ENCODE measurements at regions not wholly inside any gene's neighbourhood (a gene's known extent, or its start where the extent isn't known, plus 50 kb on each side); places are given as distances from the start of the nearest gene placed in this dataset.

- H3K36me3 Mint-ChIP-seq (ENCODE audit: low read depth, unreplicated experiment), result no peaks in the 10 kb centered on the region
- no peak overlapping the region for H3K27ac Mint-ChIP-seq (ENCODE audit: unreplicated experiment)
- TF ChIP-seq, protein P1, sequence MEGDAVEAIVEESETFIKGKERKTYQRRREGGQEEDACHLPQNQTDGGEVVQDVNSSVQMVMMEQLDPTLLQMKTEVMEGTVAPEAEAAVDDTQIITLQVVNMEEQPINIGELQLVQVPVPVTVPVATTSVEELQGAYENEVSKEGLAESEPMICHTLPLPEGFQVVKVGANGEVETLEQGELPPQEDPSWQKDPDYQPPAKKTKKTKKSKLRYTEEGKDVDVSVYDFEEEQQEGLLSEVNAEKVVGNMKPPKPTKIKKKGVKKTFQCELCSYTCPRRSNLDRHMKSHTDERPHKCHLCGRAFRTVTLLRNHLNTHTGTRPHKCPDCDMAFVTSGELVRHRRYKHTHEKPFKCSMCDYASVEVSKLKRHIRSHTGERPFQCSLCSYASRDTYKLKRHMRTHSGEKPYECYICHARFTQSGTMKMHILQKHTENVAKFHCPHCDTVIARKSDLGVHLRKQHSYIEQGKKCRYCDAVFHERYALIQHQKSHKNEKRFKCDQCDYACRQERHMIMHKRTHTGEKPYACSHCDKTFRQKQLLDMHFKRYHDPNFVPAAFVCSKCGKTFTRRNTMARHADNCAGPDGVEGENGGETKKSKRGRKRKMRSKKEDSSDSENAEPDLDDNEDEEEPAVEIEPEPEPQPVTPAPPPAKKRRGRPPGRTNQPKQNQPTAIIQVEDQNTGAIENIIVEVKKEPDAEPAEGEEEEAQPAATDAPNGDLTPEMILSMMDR (IDR thresholded peaks at IDR 0.05; ENCODE audit: unreplicated experiment), result no peak
- H3K27me3 Mint-ChIP-seq (ENCODE audit: unreplicated experiment), result no peaks in the 10 kb centered on the region
- no peak for DNase-seq (ENCODE audit: low spot score)
- H3K4me1 Mint-ChIP-seq (ENCODE audit: unreplicated experiment), result no peaks in the 10 kb centered on the region
- no peak overlapping the region for H3K4me3 Mint-ChIP-seq (ENCODE audit: unreplicated experiment)
- no peaks in the 10 kb centered on the region for H3K9me3 Mint-ChIP-seq (ENCODE audit: unreplicated experiment)
Observed at GRCh38 chr10:8962249-8962648, 907.8 kb downstream of the GATA3 start.

- Mint-ChIP-seq H3K27ac (ENCODE audit: unreplicated experiment) (no peak overlapping the region), H3K36me3 (ENCODE audit: low read depth, unreplicated experiment) (no peaks in the 10 kb centered on the region), H3K27me3 (ENCODE audit: unreplicated experiment) (no peaks in the 10 kb centered on the region), H3K4me3 (ENCODE audit: unreplicated experiment) (no peak overlapping the region), H3K4me1 (ENCODE audit: unreplicated experiment) (no peaks in the 10 kb centered on the region), H3K9me3 (ENCODE audit: unreplicated experiment) (no peaks in the 10 kb centered on the region)
- TF ChIP-seq, protein P1 (IDR thresholded peaks at IDR 0.05; ENCODE audit: unreplicated experiment), result no peak
- DNase-seq (ENCODE audit: low spot score), result no peak
Observed at GRCh38 chr10:8967061-8967460, 912.6 kb downstream of the GATA3 start.

GRCh38 chr10:8969853-8970252, 915.4 kb downstream of the GATA3 start:
- Mint-ChIP-seq H3K27me3 (ENCODE audit: unreplicated experiment) (no peaks in the 10 kb centered on the region), H3K27ac (ENCODE audit: unreplicated experiment) (no peak overlapping the region), H3K4me1 (ENCODE audit: unreplicated experiment) (no peaks in the 10 kb centered on the region), H3K36me3 (ENCODE audit: low read depth, unreplicated experiment) (no peaks in the 10 kb centered on the region), H3K9me3 (ENCODE audit: unreplicated experiment) (no peaks in the 10 kb centered on the region), H3K4me3 (ENCODE audit: unreplicated experiment) (no peak overlapping the region)
- DNase-seq (ENCODE audit: low spot score), result no peak
- TF ChIP-seq, protein P1 (IDR thresholded peaks at IDR 0.05; ENCODE audit: unreplicated experiment), result no peak

DNA sequence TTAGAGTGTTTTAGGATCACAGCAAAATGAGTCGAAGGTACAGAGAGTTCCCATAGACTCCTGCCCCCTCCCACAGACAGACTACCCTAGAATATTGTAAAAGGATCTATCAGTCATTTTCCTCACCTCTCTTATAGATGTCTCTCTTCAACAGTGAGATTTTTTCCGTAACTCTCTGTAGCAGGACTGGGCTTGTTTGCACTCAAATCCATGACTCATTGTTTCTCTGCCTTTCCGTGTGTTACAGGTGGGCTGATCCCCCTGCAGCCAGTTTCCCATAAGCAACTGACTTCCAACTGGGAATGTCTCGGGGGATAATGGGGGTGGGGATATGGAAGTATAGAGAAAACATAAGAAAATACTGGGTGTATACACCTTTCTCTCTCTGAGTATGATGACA, 921.0 kb downstream of the GATA3 start:
- no peaks in the 10 kb centered on the region for H3K27me3 Mint-ChIP-seq (ENCODE audit: unreplicated experiment)
- H3K9me3 Mint-ChIP-seq (ENCODE audit: unreplicated experiment), result no peaks in the 10 kb centered on the region
- DNase-seq (ENCODE audit: low spot score), result no peak
- no peak overlapping the region for H3K4me3 Mint-ChIP-seq (ENCODE audit: unreplicated experiment)
- H3K4me1 Mint-ChIP-seq (ENCODE audit: unreplicated experiment), result no peaks in the 10 kb centered on the region
- no peaks in the 10 kb centered on the region for H3K36me3 Mint-ChIP-seq (ENCODE audit: low read depth, unreplicated experiment)
- TF ChIP-seq, protein P1 (IDR thresholded peaks at IDR 0.05; ENCODE audit: unreplicated experiment), result no peak
- H3K27ac Mint-ChIP-seq (ENCODE audit: unreplicated experiment), result no peak overlapping the region

DNA sequence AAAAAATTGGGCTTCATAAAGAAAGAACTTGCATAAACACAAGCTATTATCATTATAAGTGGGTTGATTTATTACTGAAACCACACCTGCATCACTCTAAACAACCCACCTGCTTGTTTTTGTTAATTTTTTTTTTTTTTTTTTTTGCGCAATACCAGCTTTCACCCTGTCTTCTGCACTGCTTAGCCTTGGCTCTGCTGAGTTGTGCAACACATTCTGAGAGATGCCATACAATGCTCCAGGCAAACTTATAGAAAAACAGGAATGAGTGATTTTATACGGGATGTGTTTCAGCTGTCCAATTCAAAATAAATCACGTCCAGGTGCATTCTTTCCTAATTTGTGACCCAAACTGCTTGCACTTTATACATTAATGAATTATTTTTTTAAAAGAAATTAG, 923.6 kb downstream of the GATA3 start:
- Mint-ChIP-seq H3K27ac (ENCODE audit: unreplicated experiment) (no peak overlapping the region), H3K36me3 (ENCODE audit: low read depth, unreplicated experiment) (no peaks in the 10 kb centered on the region), H3K27me3 (ENCODE audit: unreplicated experiment) (no peaks in the 10 kb centered on the region), H3K9me3 (ENCODE audit: unreplicated experiment) (no peaks in the 10 kb centered on the region), H3K4me1 (ENCODE audit: unreplicated experiment) (no peaks in the 10 kb centered on the region), H3K4me3 (ENCODE audit: unreplicated experiment) (no peak overlapping the region)
- no peak for DNase-seq (ENCODE audit: low spot score)
- TF ChIP-seq, protein P1 (IDR thresholded peaks at IDR 0.05; ENCODE audit: unreplicated experiment), result no peak
